Left forelimb (tissue), 1 donor: ENCODE measurements at regions not wholly inside any gene's neighbourhood (a gene's known extent, or its start where the extent isn't known, plus 50 kb on each side); places are given as distances from the start of the nearest gene placed in this dataset.

ENCODE experiments used
- DNase-seq: peaks from one replicate; pipeline ENCODE4 v3.0.0-alpha.2; 2018; ENCODE audit warnings: low spot score

GRCh38 chr11:16685914-16686313, 52.5 kb upstream of the C11orf58 start:
- no peak for DNase-seq

GRCh38 chr11:16678466-16679116, 59.9 kb upstream of the C11orf58 start:
- DNase-seq: no peak

GRCh38 chr11:16669799-16670415, 68.5 kb upstream of the C11orf58 start:
- no peak for DNase-seq

- no peak for DNase-seq
Observed at GRCh38 chr11:16632295-16633200, 105.9 kb upstream of the C11orf58 start.

GRCh38 chr11:16630651-16631050, 107.8 kb upstream of the C11orf58 start:
- no peak for DNase-seq

GRCh38 chr11:16618431-16618830, 120.0 kb upstream of the C11orf58 start:
- no peak for DNase-seq

GRCh38 chr11:16615480-16615879, 123.0 kb upstream of the C11orf58 start:
- no peak for DNase-seq

- DNase-seq: peak; percentile 92
Observed at GRCh38 chr11:16613512-16614381, 124.7 kb upstream of the C11orf58 start.

- DNase-seq: no peak
Observed at GRCh38 chr11:16613262-16613511, 125.3 kb upstream of the C11orf58 start.

- DNase-seq: no peak
Observed at GRCh38 chr11:16612566-16613261, 125.7 kb upstream of the C11orf58 start.

GRCh38 chr11:16611926-16612565, 126.4 kb upstream of the C11orf58 start:
- DNase-seq: no peak

- no peak for DNase-seq
Observed at GRCh38 chr11:16611401-16611921, 127.0 kb upstream of the C11orf58 start.

GRCh38 chr11:16610738-16611388, 127.6 kb upstream of the C11orf58 start:
- DNase-seq: no peak

- no peak for DNase-seq
Observed at GRCh38 chr11:16610213-16610737, 128.2 kb upstream of the C11orf58 start.

- no peak for DNase-seq
Observed at GRCh38 chr11:16609769-16610168, 128.7 kb upstream of the C11orf58 start.

GRCh38 chr11:16607675-16608644, 130.5 kb upstream of the C11orf58 start:
- peak; percentile 88 for DNase-seq

GRCh38 chr11:16606784-16607674, 131.4 kb upstream of the C11orf58 start:
- DNase-seq: peak; percentile 82
